ENCODE measurements at regions not wholly inside any gene's neighbourhood (a gene's known extent, or its start where the extent isn't known, plus 50 kb on each side); places are given as distances from the start of the nearest gene placed in this dataset.
A peak's percentile ranks its signal among the peaks of the same experiment; 100 is the strongest.

DNA sequence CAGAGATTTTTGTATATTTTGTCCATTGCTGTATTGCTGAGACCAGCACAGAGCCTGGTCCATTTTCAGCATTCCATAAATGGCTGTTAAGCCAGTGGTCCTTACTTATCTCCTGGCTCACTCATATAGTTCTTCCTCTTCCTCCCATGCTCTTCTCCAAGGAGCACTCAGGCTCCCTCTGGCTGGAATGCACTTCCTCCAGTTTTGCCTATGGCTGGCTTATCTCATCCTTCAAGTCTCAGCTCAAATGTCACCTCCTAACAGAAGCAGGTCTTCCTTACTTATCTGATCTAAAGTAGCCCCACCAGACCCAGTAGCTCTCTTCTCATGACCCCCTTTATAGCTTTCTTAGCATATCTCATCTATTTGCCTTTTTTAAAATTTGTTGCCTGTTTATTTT is 146.9 kb downstream of the SLC30A10 start:
- H3K14ac ChIP-seq (ENCODE audit: insufficient read depth, low read length), result no peak overlapping the region
- peaks cover 7 to 10% of the 10 kb centered on the region in 2 experiments; a peak in 3 of 4 replicates for H3K4me1 Mint-ChIP-seq

More for the DNA sequence above, 146.9 kb downstream of the SLC30A10 start:
- H2BK12ac ChIP-seq (ENCODE audit: insufficient read length, low read depth, low read length), result no peak overlapping the region
- H3K23ac ChIP-seq (ENCODE audit: insufficient read length, low read depth, low read length), result no peak overlapping the region
- no peak overlapping the region for H3K9ac ChIP-seq (ENCODE audit: extremely low read depth, insufficient read length, low read length)
- H3K36me3 Mint-ChIP-seq (ENCODE audit: insufficient read depth in 1 of 3, low read depth in 3 of 3), result no peaks in the 10 kb centered on the region
- no peak overlapping the region for H3K56ac ChIP-seq (ENCODE audit: insufficient read length, low read depth, low read length)
- no peaks in the 10 kb centered on the region for H3K79me2 ChIP-seq (ENCODE audit: insufficient read depth, low read length)
- no peak overlapping the region for H3K27ac ChIP-seq (ENCODE audit: insufficient read length, low read depth, low read length)
- no peak overlapping the region for H3K4ac ChIP-seq (ENCODE audit: low read depth, low read length)
- no peaks in the 10 kb centered on the region for H3K4me1 ChIP-seq (ENCODE audit: insufficient read depth, low read length)
- H2AFZ ChIP-seq (ENCODE audit: low read length), result no peak overlapping the region
- H2BK5ac ChIP-seq (ENCODE audit: insufficient read length, low read length), result no peak overlapping the region
- no peak overlapping the region for H2AK5ac ChIP-seq (ENCODE audit: insufficient read length, low read length)
- no peak for DNase-seq
- no peaks in the 10 kb centered on the region for H3K27me3 Mint-ChIP-seq (ENCODE audit: low read depth)
- H3K9me3 Mint-ChIP-seq, result no peaks in the 10 kb centered on the region
- no peak overlapping the region for H2BK15ac ChIP-seq (ENCODE audit: low read depth, low read length)
- H3K4me3 Mint-ChIP-seq, result no peak overlapping the region
- no peak overlapping the region for H3K4me2 ChIP-seq (ENCODE audit: insufficient read depth, insufficient read length, low read length)
- no peak overlapping the region for H4K8ac ChIP-seq (replicated peaks; ENCODE audit: insufficient read length, low read depth, low read length)
- H2BK20ac ChIP-seq (ENCODE audit: low read depth, low read length, poor library complexity, severe bottlenecking), result no peak overlapping the region
- no peaks in the 10 kb centered on the region for H3K23me2 ChIP-seq (ENCODE audit: insufficient read length, low read depth, low read length, poor library complexity, severe bottlenecking)
- H3K27ac Mint-ChIP-seq, result peak overlapping the region in 1 of 3 experiments; percentile 3; a peak in 1 of 7 replicates
- no peaks in the 10 kb centered on the region for H3K79me1 ChIP-seq (ENCODE audit: insufficient read depth, low read depth, low read length, poor library complexity, severe bottlenecking)
- no peaks in the 10 kb centered on the region for H4K20me1 ChIP-seq (ENCODE audit: control insufficient read depth, insufficient read depth, insufficient read length)
- no peak overlapping the region for H4K91ac ChIP-seq (ENCODE audit: insufficient read length, low read depth, low read length)
- H3T11ph ChIP-seq (ENCODE audit: low read length), result no peak overlapping the region
- H3K18ac ChIP-seq (ENCODE audit: insufficient read length, low read depth, low read length), result no peak overlapping the region
- H4K5ac ChIP-seq (ENCODE audit: insufficient read length, low read depth, low read length), result no peak overlapping the region
- no peaks in the 10 kb centered on the region for H3K27me3 ChIP-seq (ENCODE audit: insufficient read depth, low read length)
- H3K9me3 ChIP-seq (ENCODE audit: control insufficient read depth, low read depth, low read length), result no peaks in the 10 kb centered on the region
- H2BK120ac ChIP-seq (ENCODE audit: low read depth, low read length, poor library complexity, severe bottlenecking), result no peak overlapping the region
- TF ChIP-seq, protein P1, sequence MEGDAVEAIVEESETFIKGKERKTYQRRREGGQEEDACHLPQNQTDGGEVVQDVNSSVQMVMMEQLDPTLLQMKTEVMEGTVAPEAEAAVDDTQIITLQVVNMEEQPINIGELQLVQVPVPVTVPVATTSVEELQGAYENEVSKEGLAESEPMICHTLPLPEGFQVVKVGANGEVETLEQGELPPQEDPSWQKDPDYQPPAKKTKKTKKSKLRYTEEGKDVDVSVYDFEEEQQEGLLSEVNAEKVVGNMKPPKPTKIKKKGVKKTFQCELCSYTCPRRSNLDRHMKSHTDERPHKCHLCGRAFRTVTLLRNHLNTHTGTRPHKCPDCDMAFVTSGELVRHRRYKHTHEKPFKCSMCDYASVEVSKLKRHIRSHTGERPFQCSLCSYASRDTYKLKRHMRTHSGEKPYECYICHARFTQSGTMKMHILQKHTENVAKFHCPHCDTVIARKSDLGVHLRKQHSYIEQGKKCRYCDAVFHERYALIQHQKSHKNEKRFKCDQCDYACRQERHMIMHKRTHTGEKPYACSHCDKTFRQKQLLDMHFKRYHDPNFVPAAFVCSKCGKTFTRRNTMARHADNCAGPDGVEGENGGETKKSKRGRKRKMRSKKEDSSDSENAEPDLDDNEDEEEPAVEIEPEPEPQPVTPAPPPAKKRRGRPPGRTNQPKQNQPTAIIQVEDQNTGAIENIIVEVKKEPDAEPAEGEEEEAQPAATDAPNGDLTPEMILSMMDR (conservative IDR thresholded peaks at IDR 0.05), result no peak

Measured in H9 (cell line).